HG03097 (cell line): ENCODE measurements at regions not wholly inside any gene's neighbourhood (a gene's known extent, or its start where the extent isn't known, plus 50 kb on each side); places are given as distances from the start of the nearest gene placed in this dataset.
"Not testable (repeated sequence)": the region's sequence is repeated elsewhere in the genome, so short reads cannot be mapped to it uniquely, and the experiment has no call there.

Experiments used
- ATAC-seq: cut with Tn5 transposase; IDR thresholded peaks from one replicate; pipeline ENCODE4 v1.9.1; 2021; ENCODE audit not compliant: unreplicated experiment, low FRiP score

- no peak for ATAC-seq
Observed at GRCh38 chr10:57890691-57891090, 377.0 kb downstream of the IPMK start.

DNA sequence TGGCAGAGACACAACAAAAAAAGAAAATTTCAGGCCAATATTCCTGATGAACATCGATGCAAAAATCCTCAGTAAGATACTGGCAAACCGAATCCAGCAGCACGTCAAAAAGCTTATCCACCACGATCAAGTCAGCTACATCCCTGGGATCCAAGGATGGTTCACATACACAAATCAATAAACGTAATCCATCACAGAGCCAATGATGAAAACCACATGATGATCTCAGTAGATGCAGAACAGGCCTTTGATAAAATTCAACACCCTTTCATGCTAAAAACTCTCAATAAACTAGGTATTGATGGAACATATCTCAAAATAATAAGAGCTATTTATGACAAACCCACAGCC is 382.1 kb downstream of the IPMK start:
- ATAC-seq: not testable (repeated sequence)

DNA sequence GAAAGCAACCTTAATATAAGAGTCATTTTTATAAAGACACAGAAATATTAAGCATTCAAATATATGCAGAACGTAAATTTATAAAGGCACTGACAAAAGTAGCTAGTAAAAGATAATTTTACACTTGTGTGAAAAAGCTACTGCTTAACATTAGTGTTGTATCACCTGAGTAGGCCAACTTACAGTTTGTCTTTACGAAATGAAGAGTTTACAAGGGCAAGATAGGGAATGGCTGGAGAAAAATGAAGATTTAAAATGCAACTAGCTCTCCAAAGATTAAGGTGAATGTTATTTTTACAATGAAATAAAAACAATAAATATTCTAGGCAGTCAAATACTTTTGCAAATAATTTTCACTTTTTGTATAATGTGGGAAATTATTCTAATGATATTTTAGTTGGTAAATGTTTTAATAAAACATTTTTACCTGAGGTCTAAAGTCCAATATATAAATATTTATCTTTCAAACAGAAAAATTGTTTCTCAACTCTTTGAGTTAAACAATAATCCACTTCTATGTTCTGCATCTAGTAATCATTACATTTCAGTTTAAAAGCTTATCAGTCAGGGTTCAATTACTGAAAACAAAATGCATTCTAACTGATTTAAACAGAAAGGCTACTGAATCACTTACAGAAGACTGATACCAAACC is 382.6 kb downstream of the IPMK start:
- no peak for ATAC-seq

DNA sequence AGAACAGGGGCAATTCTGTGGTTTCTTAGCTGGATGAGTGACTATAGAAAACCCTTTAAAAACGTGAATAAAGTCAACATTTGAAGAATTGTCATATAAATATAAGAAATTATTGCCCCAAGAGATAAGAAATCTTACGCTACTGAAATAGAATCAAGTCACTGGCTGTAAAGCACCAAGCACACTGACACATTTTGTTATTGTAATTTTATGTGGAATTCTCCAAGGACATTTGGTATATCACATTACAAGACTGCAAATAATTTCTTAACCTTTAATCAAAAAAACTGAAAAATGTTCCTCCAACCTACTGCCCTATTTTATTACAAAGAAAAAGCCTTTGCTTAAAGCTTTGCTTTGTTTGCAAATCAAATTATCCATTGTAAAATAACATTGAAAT is 383.3 kb downstream of the IPMK start:
- ATAC-seq: no peak

- ATAC-seq: no peak
Observed at GRCh38 chr10:57880446-57881227, 387.1 kb downstream of the IPMK start.

GRCh38 chr10:57874810-57875209 is 392.9 kb downstream of the IPMK start:
- no peak for ATAC-seq

- no peak for ATAC-seq
Observed at GRCh38 chr10:57867241-57867640, 400.5 kb downstream of the IPMK start.

DNA sequence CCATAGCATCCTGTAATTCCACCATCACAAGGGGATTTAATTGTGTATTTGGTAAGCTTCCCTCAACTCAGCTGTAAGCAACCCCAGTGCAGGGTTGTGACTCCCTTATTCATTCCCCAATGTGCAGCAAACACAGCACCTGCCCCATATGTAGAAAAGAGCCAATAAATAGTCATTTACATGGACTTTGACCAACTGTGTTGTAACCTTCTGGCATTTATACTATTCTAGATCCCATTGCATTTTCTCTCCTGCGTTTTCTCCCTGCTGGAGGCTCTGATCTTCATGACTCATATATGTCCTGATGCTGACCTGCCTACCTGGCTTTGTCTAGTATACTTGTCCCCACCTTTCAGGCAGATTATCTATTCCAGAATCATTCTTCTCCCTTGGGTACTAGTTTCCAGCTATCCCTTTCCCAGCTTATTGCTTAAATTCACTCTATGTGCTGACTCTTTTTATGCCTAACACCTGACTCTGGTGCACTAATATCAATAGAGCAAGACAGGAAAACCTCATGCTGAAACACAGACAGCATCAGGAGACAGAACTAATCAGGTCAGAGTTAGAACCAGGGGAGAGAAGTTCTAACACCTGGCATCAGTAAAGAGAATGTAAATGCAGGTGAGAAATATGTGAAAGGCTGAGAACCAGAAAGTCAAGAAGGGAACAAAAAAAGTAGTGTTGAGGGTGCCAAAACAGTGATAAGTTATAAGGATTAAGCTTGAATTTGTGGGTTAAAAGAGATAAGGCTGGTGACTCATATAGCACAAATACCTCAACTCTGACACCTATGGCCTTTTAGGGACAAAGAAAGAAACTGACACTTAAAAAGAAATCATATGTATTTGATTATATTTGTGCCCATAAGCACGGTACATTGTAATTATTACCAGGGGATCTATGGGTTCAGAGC is 402.7 kb downstream of the IPMK start:
- no peak for ATAC-seq

DNA sequence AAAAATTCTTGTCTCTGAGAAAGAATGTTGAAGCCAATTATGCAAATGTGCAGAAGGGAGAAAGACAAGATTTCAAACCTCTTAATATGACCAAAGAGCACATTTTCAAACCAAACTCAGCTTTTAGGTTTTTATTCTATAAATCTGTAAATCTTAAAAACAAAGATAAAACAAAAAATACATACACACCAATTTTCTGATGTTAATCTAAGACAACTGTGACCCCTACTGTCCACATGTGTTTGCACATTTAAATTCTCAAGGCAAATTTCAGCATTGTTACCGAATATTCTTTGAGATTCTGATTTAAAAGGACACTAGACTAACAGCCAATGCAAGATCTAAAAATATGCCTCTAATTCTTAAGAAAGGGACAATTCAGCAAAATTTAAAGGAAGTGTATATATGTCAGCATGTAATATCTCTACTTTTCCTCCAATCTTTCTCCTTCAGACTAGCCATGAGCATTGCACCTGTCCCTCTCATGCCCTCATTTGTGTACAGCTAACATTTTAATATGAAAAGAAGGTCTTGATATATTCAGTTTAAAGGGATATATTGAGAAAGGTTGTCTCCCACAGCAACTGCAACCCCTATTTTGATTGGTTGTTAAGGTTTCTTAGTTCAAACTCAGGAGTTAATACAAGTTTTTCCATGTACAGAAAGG is 417.9 kb downstream of the IPMK start:
- no peak for ATAC-seq

DNA sequence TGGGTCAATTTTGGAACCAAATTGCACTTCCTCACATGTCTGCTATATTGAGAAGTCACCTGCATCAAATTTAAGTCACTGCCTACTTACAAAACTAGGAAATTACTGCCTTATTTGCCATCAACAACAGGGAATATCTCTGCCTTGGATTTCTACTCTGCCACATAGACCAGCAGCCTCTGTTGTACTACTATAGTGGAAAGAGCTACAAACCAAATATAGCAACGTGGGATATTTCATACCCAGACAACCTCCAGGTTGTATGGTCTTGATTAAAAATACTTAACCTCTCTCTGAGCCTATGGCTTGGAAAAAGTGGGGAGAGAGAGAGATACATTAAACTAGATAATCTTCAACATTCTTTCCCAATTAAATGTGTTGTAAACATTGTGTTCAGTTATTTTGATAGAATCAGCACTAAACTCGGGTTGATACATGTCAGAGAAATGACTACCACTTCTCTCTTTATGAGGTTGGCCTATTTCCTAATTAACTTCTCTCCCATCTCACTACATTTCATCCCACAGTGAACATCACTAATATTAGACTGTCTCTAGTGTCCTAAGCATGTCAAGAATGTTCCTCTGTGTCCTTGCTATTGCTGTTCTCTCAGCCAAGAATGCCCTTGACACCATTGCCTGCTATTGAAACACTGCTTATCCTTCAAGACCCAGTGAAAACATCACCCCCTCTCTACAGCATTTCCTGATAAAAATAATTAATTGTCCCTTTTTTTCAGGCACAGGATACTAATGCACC is 421.2 kb downstream of the IPMK start:
- no peak for ATAC-seq

- no peak for ATAC-seq
Observed at GRCh38 chr10:57844387-57844998, 423.2 kb downstream of the IPMK start.

- no peak for ATAC-seq
Observed at GRCh38 chr10:57830877-57831560, 436.7 kb downstream of the IPMK start.

GRCh38 chr10:57825015-57825414 is 442.7 kb downstream of the IPMK start:
- no peak for ATAC-seq

DNA sequence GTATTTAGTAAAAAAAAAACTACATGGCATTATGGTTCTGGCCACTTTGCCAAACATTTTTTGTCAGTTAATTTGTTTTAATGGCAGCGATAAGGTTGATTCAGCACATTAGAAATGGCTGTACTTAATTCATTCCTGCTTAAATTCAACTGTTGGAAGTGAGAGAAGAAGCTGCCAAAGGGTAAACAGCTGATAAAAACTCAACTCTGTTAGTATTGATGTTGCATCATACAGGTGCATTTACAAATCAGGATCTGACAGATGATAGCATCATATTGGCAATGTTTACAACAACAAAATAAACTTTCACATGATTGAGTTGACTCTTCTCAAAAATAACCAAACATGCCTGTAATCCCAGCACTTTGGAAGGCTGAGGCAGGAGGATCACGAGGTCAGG is 444.3 kb downstream of the IPMK start:
- no peak for ATAC-seq

DNA sequence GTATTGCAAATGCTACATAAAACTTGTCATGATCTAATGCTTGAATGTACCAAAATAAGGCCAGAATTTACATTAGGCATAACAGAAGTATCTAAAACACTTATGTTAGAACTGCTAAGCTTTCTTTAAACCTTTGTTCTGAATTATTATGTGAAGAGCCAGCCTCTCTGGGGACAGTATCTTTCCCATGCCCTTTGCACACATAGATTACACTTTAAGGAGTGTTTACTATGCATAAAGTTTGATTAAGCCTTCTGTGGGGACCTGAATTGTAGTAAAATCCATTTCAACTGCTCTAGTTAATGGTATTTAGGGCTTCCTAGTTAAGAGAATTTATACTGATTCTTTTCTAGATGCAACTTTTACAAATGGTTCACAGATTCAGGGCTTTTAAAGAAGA is 444.7 kb downstream of the IPMK start:
- ATAC-seq: no peak

DNA sequence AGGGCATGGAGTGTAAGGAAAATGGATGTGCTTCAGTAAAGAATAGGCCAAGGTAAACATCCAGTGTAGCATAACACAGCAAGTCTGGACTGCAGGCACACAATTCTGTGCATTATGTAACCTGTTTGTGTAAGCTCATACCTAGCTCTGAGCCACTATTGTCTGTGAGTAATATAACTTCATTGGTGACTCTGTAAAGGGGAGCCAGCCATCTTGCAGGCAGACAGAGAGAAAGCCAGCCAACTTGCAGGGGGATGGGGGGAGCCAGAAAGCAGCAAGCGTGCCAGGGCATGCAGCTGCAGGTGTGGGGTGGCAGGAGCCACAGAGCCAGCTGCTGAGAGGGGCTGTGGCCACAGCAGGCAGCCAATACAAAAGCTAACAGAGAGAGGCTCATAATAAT is 449.2 kb downstream of the IPMK start:
- ATAC-seq: no peak

GRCh38 chr10:57817741-57818140 is 450.0 kb downstream of the IPMK start:
- no peak for ATAC-seq

DNA sequence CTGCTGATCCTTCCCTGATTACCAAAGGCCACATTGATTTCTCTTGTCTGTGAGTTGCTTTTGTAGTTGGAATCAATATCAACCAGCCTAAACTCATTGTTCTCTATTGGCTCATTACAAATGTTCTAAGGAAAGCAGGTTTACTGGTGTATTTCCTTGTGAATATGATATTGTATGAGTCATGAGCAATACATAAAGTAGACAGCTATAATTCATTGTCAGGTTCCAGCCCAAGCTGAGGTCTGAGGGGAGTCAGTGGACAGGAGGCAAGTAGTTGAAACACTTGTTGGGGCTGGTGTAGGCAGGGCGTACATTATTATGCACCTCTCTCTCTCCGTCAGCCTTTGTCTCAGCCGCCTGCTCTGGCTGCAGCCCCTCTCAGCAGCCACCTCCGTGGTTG is 451.7 kb downstream of the IPMK start:
- no peak for ATAC-seq

GRCh38 chr10:57809961-57810360 is 457.7 kb downstream of the IPMK start:
- no peak for ATAC-seq
